Vagina (tissue), 2 donors: ENCODE measurements at regions not wholly inside any gene's neighbourhood (a gene's known extent, or its start where the extent isn't known, plus 50 kb on each side); places are given as distances from the start of the nearest gene placed in this dataset.

Experiments used
- DNase-seq, 2 donors: peaks; one replicate each; pipeline ENCODE4 v3.0.0-alpha.2; 2017; ENCODE audit errors: extremely low spot score in 2 of 2
- H3K27ac ChIP-seq: fragments of 200-600 bp; sonication (generic); one replicate; pipeline ENCODE4 v1.5.1; 2019
- H3K27me3 ChIP-seq: fragments of 200-600 bp; sonication (generic); one replicate; pipeline ENCODE4 v1.5.1; 2019
- H3K36me3 ChIP-seq, 2 donors: fragments of 200-600 bp; sonication (generic); one replicate each; pipeline ENCODE4 v1.5.1; 2017 to 2019
- H3K4me1 ChIP-seq: fragments of 200-600 bp; sonication (generic); one replicate; pipeline ENCODE4 v1.5.1; 2019
- H3K4me3 ChIP-seq, 2 donors: fragments of 200-600 bp; sonication (generic); 1 replicate in 1 of 2; 2 replicates in 1 of 2; pipeline ENCODE4 v1.5.1; 2016 to 2019
- H3K9me3 ChIP-seq: fragments of 200-600 bp; sonication (generic); one replicate; pipeline ENCODE4 v1.5.1; 2019
- POLR2A ChIP-seq, 2 donors: fragments of 450-650 bp; IDR thresholded peaks; one replicate each; pipeline ENCODE4 v1.6.1; 2017; ENCODE audit warnings: antibody characterized with exemption in 2 of 2, mild to moderate bottlenecking in 2 of 2, moderate library complexity in 2 of 2
- POLR2AphosphoS5 ChIP-seq, 2 donors: sonication (generic); formaldehyde crosslinking; IDR thresholded peaks; one replicate each; pipeline ENCODE4 v1.9.0; 2017; ENCODE audit warnings: antibody characterized with exemption in 2 of 2, mild to moderate bottlenecking in 2 of 2, low read depth in 1 of 2; ENCODE audit not compliant: insufficient read depth in 1 of 2
- intact Hi-C: fragments of 100-400 bp; cut with DNase I; formaldehyde crosslinking; loops from one replicate; pipeline ENCODE4 v1.15.1; 2023
- TF ChIP-seq, protein P1 (sequence below), 3 experiments: fragments of 450-650 bp in 2 of 3; fragments of 200-600 bp in 1 of 3; sonication (generic) in 1 of 3; IDR thresholded peaks; one replicate each; pipeline ENCODE4 v1.5.1; 2017 to 2019; ENCODE audit warnings: antibody characterized with exemption in 3 of 3, mild to moderate bottlenecking in 2 of 3, moderate library complexity in 2 of 3

DNA sequence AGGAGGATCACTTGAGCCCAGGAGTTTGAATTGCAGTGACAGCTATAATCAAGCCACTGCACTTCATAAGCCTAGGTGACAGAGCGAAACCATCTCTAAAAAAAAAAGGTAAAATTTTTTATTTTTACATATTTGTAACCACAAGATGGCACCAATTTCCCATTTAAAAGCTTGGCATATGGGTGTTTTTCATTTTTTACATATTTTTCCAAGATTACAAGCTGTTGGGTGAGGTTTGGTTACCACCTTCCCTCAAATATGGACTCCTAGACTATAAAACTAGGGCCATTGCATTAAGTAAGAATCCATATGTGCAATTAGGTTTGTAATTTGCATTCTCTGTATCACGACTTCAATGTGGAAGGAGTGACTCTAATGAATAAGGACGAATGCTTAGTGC, 129.3 kb upstream of the ACBD5 start:
- H3K27me3 ChIP-seq, result no peaks in the 10 kb centered on the region
- TF ChIP-seq POLR2AphosphoS5 (IDR thresholded peaks at IDR 0.05; ENCODE audit: insufficient read depth in 1 of 2, low read depth in 1 of 2), result no peak
- TF ChIP-seq, protein P1, sequence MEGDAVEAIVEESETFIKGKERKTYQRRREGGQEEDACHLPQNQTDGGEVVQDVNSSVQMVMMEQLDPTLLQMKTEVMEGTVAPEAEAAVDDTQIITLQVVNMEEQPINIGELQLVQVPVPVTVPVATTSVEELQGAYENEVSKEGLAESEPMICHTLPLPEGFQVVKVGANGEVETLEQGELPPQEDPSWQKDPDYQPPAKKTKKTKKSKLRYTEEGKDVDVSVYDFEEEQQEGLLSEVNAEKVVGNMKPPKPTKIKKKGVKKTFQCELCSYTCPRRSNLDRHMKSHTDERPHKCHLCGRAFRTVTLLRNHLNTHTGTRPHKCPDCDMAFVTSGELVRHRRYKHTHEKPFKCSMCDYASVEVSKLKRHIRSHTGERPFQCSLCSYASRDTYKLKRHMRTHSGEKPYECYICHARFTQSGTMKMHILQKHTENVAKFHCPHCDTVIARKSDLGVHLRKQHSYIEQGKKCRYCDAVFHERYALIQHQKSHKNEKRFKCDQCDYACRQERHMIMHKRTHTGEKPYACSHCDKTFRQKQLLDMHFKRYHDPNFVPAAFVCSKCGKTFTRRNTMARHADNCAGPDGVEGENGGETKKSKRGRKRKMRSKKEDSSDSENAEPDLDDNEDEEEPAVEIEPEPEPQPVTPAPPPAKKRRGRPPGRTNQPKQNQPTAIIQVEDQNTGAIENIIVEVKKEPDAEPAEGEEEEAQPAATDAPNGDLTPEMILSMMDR (IDR thresholded peaks at IDR 0.05), result no peak
- no peak for TF ChIP-seq POLR2A (IDR thresholded peaks at IDR 0.05)
- intact Hi-C loops, result loop anchor here (10.0 kb wide), 1 partner anchor 155 kb away; no protein-coding TSS in a partner anchor
- no peak overlapping the region for H3K4me3 ChIP-seq
- DNase-seq, result no peak
- H3K27ac ChIP-seq, result no peak overlapping the region
- H3K9me3 ChIP-seq, result no peaks in the 10 kb centered on the region
- H3K36me3 ChIP-seq, result no peaks in the 10 kb centered on the region
- no peaks in the 10 kb centered on the region for H3K4me1 ChIP-seq

DNA sequence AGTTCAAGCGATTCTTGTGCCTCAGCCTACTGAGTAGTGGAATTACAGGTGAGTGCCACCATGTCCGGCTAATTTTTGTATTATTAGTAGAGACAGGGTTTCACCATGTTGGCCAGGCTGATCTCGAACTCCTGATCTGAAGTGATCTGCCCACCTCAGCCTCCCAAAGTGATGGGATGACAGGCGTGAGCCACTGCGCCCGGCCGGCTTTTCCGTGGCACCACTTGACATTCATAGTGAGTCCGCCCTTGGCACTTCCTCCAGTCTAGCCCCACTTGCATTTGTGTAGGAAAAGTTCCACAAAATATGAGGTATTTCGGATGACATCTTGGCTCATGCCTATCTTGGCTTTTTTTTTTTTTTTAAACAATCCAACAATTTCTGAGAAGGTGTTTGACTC, 128.1 kb upstream of the ACBD5 start:
- TF ChIP-seq, protein P1 (IDR thresholded peaks at IDR 0.05), result no peak
- TF ChIP-seq POLR2AphosphoS5 (IDR thresholded peaks at IDR 0.05; ENCODE audit: insufficient read depth in 1 of 2, low read depth in 1 of 2) (no peak), POLR2A (IDR thresholded peaks at IDR 0.05) (no peak)
- H3K9me3 ChIP-seq, result no peaks in the 10 kb centered on the region
- no peak for DNase-seq
- H3K36me3 ChIP-seq, result no peaks in the 10 kb centered on the region
- H3K27ac ChIP-seq, result no peak overlapping the region
- H3K4me1 ChIP-seq, result no peaks in the 10 kb centered on the region
- intact Hi-C loops, result loop anchor here (10.0 kb wide), 1 partner anchor 154 kb away; no protein-coding TSS in a partner anchor
- no peak overlapping the region for H3K4me3 ChIP-seq
- no peaks in the 10 kb centered on the region for H3K27me3 ChIP-seq

DNA sequence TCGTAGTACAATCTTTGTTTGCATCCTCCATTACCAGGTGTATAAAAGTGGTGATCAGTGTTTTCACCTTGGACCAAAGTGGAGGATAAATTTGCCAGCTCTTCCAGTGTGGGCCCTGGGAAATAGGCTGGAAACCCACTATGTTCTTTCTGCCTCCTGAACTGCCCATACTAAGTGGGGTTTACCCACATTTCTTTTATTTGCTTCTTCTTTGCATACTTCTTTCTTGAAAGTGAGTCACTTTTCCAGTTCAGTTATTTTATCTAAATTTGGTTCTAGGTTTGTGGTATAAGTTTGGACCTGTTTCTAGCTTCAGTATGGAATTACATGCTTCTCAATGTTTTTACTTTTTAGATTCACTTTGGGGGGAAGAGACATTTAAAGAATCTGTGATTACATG, 126.2 kb upstream of the ACBD5 start:
- TF ChIP-seq POLR2AphosphoS5 (IDR thresholded peaks at IDR 0.05; ENCODE audit: insufficient read depth in 1 of 2, low read depth in 1 of 2), result no peak
- TF ChIP-seq, protein P1 (IDR thresholded peaks at IDR 0.05), result no peak
- TF ChIP-seq POLR2A (IDR thresholded peaks at IDR 0.05), result no peak

GRCh38 chr10:27364028-27364427, 123.4 kb upstream of the ACBD5 start:
- Histone ChIP-seq H3K9me3 (no peaks in the 10 kb centered on the region), H3K27me3 (no peaks in the 10 kb centered on the region), H3K4me1 (no peaks in the 10 kb centered on the region), H3K4me3 (no peak overlapping the region), H3K36me3 (no peaks in the 10 kb centered on the region), H3K27ac (no peak overlapping the region)
- TF ChIP-seq, protein P1 (IDR thresholded peaks at IDR 0.05), result no peak
- TF ChIP-seq POLR2A (IDR thresholded peaks at IDR 0.05) (no peak), POLR2AphosphoS5 (IDR thresholded peaks at IDR 0.05; ENCODE audit: insufficient read depth in 1 of 2, low read depth in 1 of 2) (no peak)
- intact Hi-C loops, result loop anchor here (10.0 kb wide), 1 partner anchor 149 kb away; no protein-coding TSS in a partner anchor
- no peak for DNase-seq

More for the DNA sequence above, 126.2 kb upstream of the ACBD5 start:
- H3K4me1 ChIP-seq, result no peaks in the 10 kb centered on the region
- no peak overlapping the region for H3K27ac ChIP-seq
- H3K4me3 ChIP-seq, result no peak overlapping the region
- no peaks in the 10 kb centered on the region for H3K27me3 ChIP-seq
- no peaks in the 10 kb centered on the region for H3K36me3 ChIP-seq
- no peak for DNase-seq
- intact Hi-C loops, result loop anchor here (10.0 kb wide), 1 partner anchor 152 kb away; no protein-coding TSS in a partner anchor
- H3K9me3 ChIP-seq, result no peaks in the 10 kb centered on the region

DNA sequence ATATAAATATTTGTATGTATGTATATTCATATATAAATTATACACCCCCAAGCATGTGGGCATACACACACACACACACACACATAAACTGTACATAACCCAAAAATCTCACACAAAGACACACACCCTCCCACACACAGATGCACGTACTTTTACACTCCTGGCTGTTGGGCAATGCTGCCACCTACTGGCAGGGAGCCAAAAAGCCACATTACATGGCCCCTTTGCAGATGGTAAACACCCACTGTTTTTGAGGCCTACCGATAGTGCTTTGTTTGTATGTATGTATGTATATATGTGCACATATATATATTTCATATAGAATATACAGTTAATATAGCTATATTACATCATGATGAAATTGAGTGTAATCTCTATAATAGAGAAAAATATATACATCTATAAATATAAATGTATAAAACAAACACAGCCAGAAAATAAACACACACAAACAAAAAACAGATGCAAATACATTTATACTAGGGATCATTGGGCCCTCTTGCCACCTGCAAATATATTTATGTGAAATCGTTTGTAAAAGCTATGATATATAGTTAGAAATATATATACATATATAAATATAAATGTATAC, 120.1 kb upstream of the ACBD5 start:
- no peak for DNase-seq
- H3K4me3 ChIP-seq, result no peak overlapping the region
- intact Hi-C loops, result loop anchor here (10.0 kb wide), 1 partner anchor 146 kb away; no protein-coding TSS in a partner anchor

More for the DNA sequence above, 120.1 kb upstream of the ACBD5 start:
- Histone ChIP-seq H3K27ac (no peak overlapping the region), H3K9me3 (no peaks in the 10 kb centered on the region), H3K4me1 (no peaks in the 10 kb centered on the region), H3K27me3 (no peaks in the 10 kb centered on the region), H3K36me3 (no peaks in the 10 kb centered on the region)
- TF ChIP-seq POLR2A (IDR thresholded peaks at IDR 0.05) (no peak), POLR2AphosphoS5 (IDR thresholded peaks at IDR 0.05; ENCODE audit: insufficient read depth in 1 of 2, low read depth in 1 of 2) (no peak)
- TF ChIP-seq, protein P1 (IDR thresholded peaks at IDR 0.05), result peak in 2 of 3 experiments; percentile 22 to 45
